WTC11 (cell line): ENCODE measurements at regions not wholly inside any gene's neighbourhood (a gene's known extent, or its start where the extent isn't known, plus 50 kb on each side); places are given as distances from the start of the nearest gene placed in this dataset.

Experiments
- ATAC-seq: fragments of 200-7000 bp; cut with Tn5 transposase; 2 replicates; pipeline ENCODE4 v1.10.0; 2021; ENCODE audit warnings: mild to moderate bottlenecking, moderate library complexity
- CTCF ChIA-PET: fragments of 300-600 bp; sonication (Branson Sonifier 250); formaldehyde crosslinking; loops from one replicate; lab custom pipeline; 2021; ENCODE audit warnings: antibody characterized with exemption; lab: Charles Lee
- POLR2A ChIA-PET: fragments of 350-600 bp; sonication (Branson Sonifier 250); formaldehyde crosslinking; loops from one replicate; lab custom pipeline; 2021; ENCODE audit warnings: antibody characterized with exemption; lab: Charles Lee
- DNase-seq: peaks from one replicate; pipeline ENCODE4 v3.0.0; 2021; ENCODE audit warnings: low spot score
- H3K27ac Mint-ChIP-seq: 2 replicates; pipeline ENCODE4 v1.8.0; 2021; ENCODE audit warnings: mixed read lengths
- H3K27me3 Mint-ChIP-seq: 2 replicates; pipeline ENCODE4 v1.8.0; 2021; ENCODE audit warnings: low read depth, mild to moderate bottlenecking, moderate library complexity, mixed read lengths
- H3K36me3 Mint-ChIP-seq: 2 replicates; pipeline ENCODE4 v1.8.0; 2021; ENCODE audit warnings: mixed read lengths
- H3K4me1 Mint-ChIP-seq: 2 replicates; pipeline ENCODE4 v1.8.0; 2022; ENCODE audit warnings: mixed read lengths
- H3K4me3 Mint-ChIP-seq: 2 replicates; pipeline ENCODE4 v1.8.0; 2021; ENCODE audit warnings: mild to moderate bottlenecking, moderate library complexity, mixed read lengths
- H3K9me3 Mint-ChIP-seq: 2 replicates; pipeline ENCODE4 v1.8.0; 2021; ENCODE audit warnings: mixed read lengths
- CTCF ChIP-seq: fragments of 200-600 bp; IDR thresholded peaks from 2 replicates; pipeline ENCODE4 v1.8.0; 2022; ENCODE audit warnings: antibody characterized with exemption
- E2F1 ChIP-seq: sonication (generic); formaldehyde crosslinking; IDR thresholded peaks from 2 replicates; pipeline ENCODE4 v1.8.0; 2022; ENCODE audit warnings: mild to moderate bottlenecking, missing genetic modification reagents
- E2F5 ChIP-seq: sonication (generic); formaldehyde crosslinking; IDR thresholded peaks from 2 replicates; pipeline ENCODE4 v1.8.1; 2022; ENCODE audit warnings: mild to moderate bottlenecking, moderate library complexity, missing genetic modification reagents
- ERG ChIP-seq: fragments of 250-450 bp; sonication (Bioruptor Pico); IDR thresholded peaks from 2 replicates; pipeline ENCODE4 v1.8.0; 2021; ENCODE audit warnings: mild to moderate bottlenecking
- GABPB1 ChIP-seq: sonication (generic); formaldehyde crosslinking; IDR thresholded peaks from 2 replicates; pipeline ENCODE4 v1.8.1; 2023; ENCODE audit warnings: mild to moderate bottlenecking, missing genetic modification reagents
- GRHL2 ChIP-seq: fragments of 250-450 bp; sonication (Bioruptor Pico); IDR thresholded peaks from 2 replicates; pipeline ENCODE4 v1.8.0; 2022; ENCODE audit warnings: mild to moderate bottlenecking, moderate library complexity; ENCODE audit not compliant: insufficient replicate concordance, severe bottlenecking
- HMGXB4 ChIP-seq: sonication (generic); formaldehyde crosslinking; IDR thresholded peaks from 2 replicates; pipeline ENCODE4 v1.8.1; 2023; ENCODE audit warnings: mild to moderate bottlenecking, moderate library complexity, missing genetic modification reagents
- NR1H2 ChIP-seq: sonication (generic); formaldehyde crosslinking; IDR thresholded peaks from 2 replicates; pipeline ENCODE4 v1.9.0; 2021; ENCODE audit warnings: mild to moderate bottlenecking, moderate library complexity, missing genetic modification reagents
- SMAD4 ChIP-seq: sonication (generic); formaldehyde crosslinking; IDR thresholded peaks from 2 replicates; pipeline ENCODE4 v1.8.0; 2022; ENCODE audit warnings: mild to moderate bottlenecking, missing genetic modification reagents
- SP1 ChIP-seq: sonication (generic); formaldehyde crosslinking; conservative IDR thresholded peaks from 2 replicates; pipeline ENCODE4 v1.8.1; 2022; ENCODE audit warnings: missing genetic modification reagents
- STAT6 ChIP-seq: sonication (generic); formaldehyde crosslinking; conservative IDR thresholded peaks from 2 replicates; pipeline ENCODE4 v1.8.1; 2023; ENCODE audit warnings: mild to moderate bottlenecking, low read depth, missing genetic modification reagents, moderate library complexity
- TP53 ChIP-seq: sonication (generic); formaldehyde crosslinking; IDR thresholded peaks from 2 replicates; pipeline ENCODE4 v1.8.1; 2023; ENCODE audit warnings: mild to moderate bottlenecking, missing genetic modification reagents
- ZMAT4 ChIP-seq: fragments of 250-450 bp; sonication (Bioruptor Pico); IDR thresholded peaks from 2 replicates; pipeline ENCODE4 v1.9.0; 2021; ENCODE audit warnings: mild to moderate bottlenecking

- TF ChIP-seq HMGXB4 (CRISPR knock-in tag), result no peak
Measured at GRCh38 chr2:499726-500125, 177.5 kb downstream of the TMEM18 start (continued).

GRCh38 chr2:498493-499178, 178.6 kb downstream of the TMEM18 start:
- DNase-seq (no peak), ATAC-seq (no peak)
- Mint-ChIP-seq H3K27me3 (peaks cover 11% of the 10 kb centered on the region), H3K9me3 (no peaks in the 10 kb centered on the region), H3K4me1 (peaks cover 8% of the 10 kb centered on the region), H3K4me3 (no peak overlapping the region), H3K36me3 (no peaks in the 10 kb centered on the region), H3K27ac (no peak overlapping the region)
- ChIA-PET CTCF (no interaction called here), POLR2A (no interaction called here)
- TF ChIP-seq NR1H2 (CRISPR knock-in tag), result no peak
- no peak for TF ChIP-seq STAT6
- TF ChIP-seq SP1 (CRISPR knock-in tag), result no peak
- no peak for TF ChIP-seq ERG (CRISPR knock-in tag)
- no peak for TF ChIP-seq GABPB1 (CRISPR knock-in tag)
- no peak for TF ChIP-seq SMAD4 (CRISPR knock-in tag)
- no peak for TF ChIP-seq GRHL2 (CRISPR knock-in tag)
- TF ChIP-seq CTCF, result no peak
- no peak for TF ChIP-seq E2F1 (CRISPR knock-in tag)

- Mint-ChIP-seq H3K36me3 (no peaks in the 10 kb centered on the region), H3K4me3 (no peak overlapping the region), H3K4me1 (peaks cover 8% of the 10 kb centered on the region), H3K9me3 (no peaks in the 10 kb centered on the region), H3K27me3 (peaks cover 6% of the 10 kb centered on the region), H3K27ac (no peak overlapping the region)
- DNase-seq (no peak), ATAC-seq (no peak)
- ChIA-PET CTCF (no interaction called here), POLR2A (interaction anchor here (0.7 kb wide), 1 partner anchor 30 kb away, joined by 5 read pairs; no protein-coding TSS in a partner anchor)
- TF ChIP-seq E2F5, result no peak
- TF ChIP-seq ZMAT4 (CRISPR knock-in tag), result no peak
- no peak for TF ChIP-seq TP53 (CRISPR knock-in tag)
Measured at GRCh38 chr2:497770-498492, 179.3 kb downstream of the TMEM18 start.
